ENCODE measurements at regions not wholly inside any gene's neighbourhood (a gene's known extent, or its start where the extent isn't known, plus 50 kb on each side); places are given as distances from the start of the nearest gene placed in this dataset.

DNA sequence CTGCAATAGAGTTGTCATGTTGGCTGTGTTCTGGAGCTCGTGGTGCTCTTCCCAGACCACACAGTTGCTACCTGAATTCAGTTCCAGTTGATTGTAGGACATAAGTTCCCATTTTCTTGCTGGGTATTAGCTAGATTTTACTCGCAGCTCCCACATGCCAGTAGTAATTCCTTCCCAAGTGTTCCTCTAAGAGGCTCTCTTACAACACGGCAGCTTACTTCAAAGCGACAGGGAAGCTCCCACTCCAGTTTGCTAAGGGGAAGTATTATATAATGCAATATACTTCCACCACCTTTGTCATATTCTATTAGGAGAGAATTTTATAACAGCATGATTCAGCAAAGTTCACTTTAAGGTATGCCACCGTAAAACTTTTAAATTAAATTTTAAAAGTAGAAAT, 623.0 kb downstream of the SLCO4C1 start:
- Histone ChIP-seq H3K9ac (ENCODE audit: extremely low read depth, insufficient read length, low read length) (no peak overlapping the region), H3K9me3 (ENCODE audit: control insufficient read depth, low read depth, low read length) (no peaks in the 10 kb centered on the region), H2BK15ac (ENCODE audit: low read depth, low read length) (no peak overlapping the region), H2BK12ac (ENCODE audit: insufficient read length, low read depth, low read length) (no peak overlapping the region), H3K18ac (ENCODE audit: insufficient read length, low read depth, low read length) (no peak overlapping the region), H2AFZ (ENCODE audit: low read length) (no peak overlapping the region), H2BK20ac (ENCODE audit: low read depth, low read length, poor library complexity, severe bottlenecking) (no peak overlapping the region), H2AK5ac (ENCODE audit: insufficient read length, low read length) (no peak overlapping the region), H4K91ac (ENCODE audit: insufficient read length, low read depth, low read length) (no peak overlapping the region), H4K5ac (ENCODE audit: insufficient read length, low read depth, low read length) (no peak overlapping the region), H3K27me3 (ENCODE audit: insufficient read depth, low read length) (no peaks in the 10 kb centered on the region), H3K27ac (ENCODE audit: insufficient read length, low read depth, low read length) (no peak overlapping the region), H3T11ph (ENCODE audit: low read length) (no peak overlapping the region), H2BK5ac (ENCODE audit: insufficient read length, low read length) (no peak overlapping the region), H3K4ac (ENCODE audit: low read depth, low read length) (no peak overlapping the region), H3K23ac (ENCODE audit: insufficient read length, low read depth, low read length) (no peak overlapping the region), H3K4me2 (ENCODE audit: insufficient read depth, insufficient read length, low read length) (no peak overlapping the region), H4K20me1 (ENCODE audit: control insufficient read depth, insufficient read depth, insufficient read length) (no peaks in the 10 kb centered on the region), H3K14ac (ENCODE audit: insufficient read depth, low read length) (no peak overlapping the region), H3K4me1 (ENCODE audit: insufficient read depth, low read length) (0 out of 2 replicates have a peak, but pooled peaks cover 2% of the 10 kb centered on the region), H3K56ac (ENCODE audit: insufficient read length, low read depth, low read length) (no peak overlapping the region), H3K79me1 (ENCODE audit: insufficient read depth, low read depth, low read length, poor library complexity, severe bottlenecking) (no peaks in the 10 kb centered on the region), H4K8ac (replicated peaks; ENCODE audit: insufficient read length, low read depth, low read length) (no peak overlapping the region), H3K23me2 (ENCODE audit: insufficient read length, low read depth, low read length, poor library complexity, severe bottlenecking) (no peaks in the 10 kb centered on the region), H3K79me2 (ENCODE audit: insufficient read depth, low read length) (no peaks in the 10 kb centered on the region), H2BK120ac (ENCODE audit: low read depth, low read length, poor library complexity, severe bottlenecking) (no peak overlapping the region)
- no peaks in the 10 kb centered on the region for H3K36me3 Mint-ChIP-seq (ENCODE audit: insufficient read depth in 1 of 3, low read depth in 3 of 3)
- H3K9me3 Mint-ChIP-seq = no peaks in the 10 kb centered on the region; a peak in 1 of 5 replicates
- TF ChIP-seq, protein P1, sequence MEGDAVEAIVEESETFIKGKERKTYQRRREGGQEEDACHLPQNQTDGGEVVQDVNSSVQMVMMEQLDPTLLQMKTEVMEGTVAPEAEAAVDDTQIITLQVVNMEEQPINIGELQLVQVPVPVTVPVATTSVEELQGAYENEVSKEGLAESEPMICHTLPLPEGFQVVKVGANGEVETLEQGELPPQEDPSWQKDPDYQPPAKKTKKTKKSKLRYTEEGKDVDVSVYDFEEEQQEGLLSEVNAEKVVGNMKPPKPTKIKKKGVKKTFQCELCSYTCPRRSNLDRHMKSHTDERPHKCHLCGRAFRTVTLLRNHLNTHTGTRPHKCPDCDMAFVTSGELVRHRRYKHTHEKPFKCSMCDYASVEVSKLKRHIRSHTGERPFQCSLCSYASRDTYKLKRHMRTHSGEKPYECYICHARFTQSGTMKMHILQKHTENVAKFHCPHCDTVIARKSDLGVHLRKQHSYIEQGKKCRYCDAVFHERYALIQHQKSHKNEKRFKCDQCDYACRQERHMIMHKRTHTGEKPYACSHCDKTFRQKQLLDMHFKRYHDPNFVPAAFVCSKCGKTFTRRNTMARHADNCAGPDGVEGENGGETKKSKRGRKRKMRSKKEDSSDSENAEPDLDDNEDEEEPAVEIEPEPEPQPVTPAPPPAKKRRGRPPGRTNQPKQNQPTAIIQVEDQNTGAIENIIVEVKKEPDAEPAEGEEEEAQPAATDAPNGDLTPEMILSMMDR (conservative IDR thresholded peaks at IDR 0.05) = no peak
- no peak overlapping the region for H3K4me3 Mint-ChIP-seq
- H3K27me3 Mint-ChIP-seq (ENCODE audit: low read depth) = peaks cover 1% of the 10 kb centered on the region; the same call in 1 of the 2 replicates
- no CpG with 5 or more reads among the region's 5 CpGs for WGBS (ENCODE audit: extremely low coverage, insufficient read length, low lambda C conversion rate)
- H3K27ac Mint-ChIP-seq = no peak overlapping the region; a peak in 1 of 7 replicates
- H3K4me1 Mint-ChIP-seq = peaks cover 4% of the 10 kb centered on the region in 2 experiments
- no peak for DNase-seq

Measured in H9 (cell line).